NCI-H460 (cell line): ENCODE measurements at regions not wholly inside any gene's neighbourhood (a gene's known extent, or its start where the extent isn't known, plus 50 kb on each side); places are given as distances from the start of the nearest gene placed in this dataset.

Source experiments
- DNase-seq: peaks from one replicate; pipeline ENCODE4 v3.0.0-alpha.2; 2016; ENCODE audit warnings: low read depth; ENCODE audit errors: extremely low read depth

- no peak for DNase-seq
Observed at GRCh38 chr4:3715855-3716630, 50.1 kb upstream of the ADRA2C start.

GRCh38 chr4:3715061-3715854, 50.9 kb upstream of the ADRA2C start:
- no peak for DNase-seq

GRCh38 chr4:3714642-3715001, 51.6 kb upstream of the ADRA2C start:
- DNase-seq = no peak

GRCh38 chr4:3713817-3714641, 52.2 kb upstream of the ADRA2C start:
- no peak for DNase-seq

GRCh38 chr4:3713346-3713745, 52.8 kb upstream of the ADRA2C start:
- no peak for DNase-seq

- DNase-seq = no peak
Observed at GRCh38 chr4:3712936-3713335, 53.2 kb upstream of the ADRA2C start.

GRCh38 chr4:3712112-3712805, 53.9 kb upstream of the ADRA2C start:
- no peak for DNase-seq

- DNase-seq = no peak
Observed at GRCh38 chr4:3711183-3712111, 54.7 kb upstream of the ADRA2C start.

GRCh38 chr4:3710451-3711182, 55.6 kb upstream of the ADRA2C start:
- no peak for DNase-seq

- DNase-seq = no peak
Observed at GRCh38 chr4:3709846-3710441, 56.2 kb upstream of the ADRA2C start.

- no peak for DNase-seq
Observed at GRCh38 chr4:3709061-3709845, 56.9 kb upstream of the ADRA2C start.

- DNase-seq = no peak
Observed at GRCh38 chr4:3708611-3709010, 57.6 kb upstream of the ADRA2C start.

GRCh38 chr4:3708103-3708510, 58.1 kb upstream of the ADRA2C start:
- DNase-seq = no peak

- no peak for DNase-seq
Observed at GRCh38 chr4:3707423-3708102, 58.6 kb upstream of the ADRA2C start.

GRCh38 chr4:3706565-3707422, 59.4 kb upstream of the ADRA2C start:
- DNase-seq = no peak

- DNase-seq = no peak
Observed at GRCh38 chr4:3706111-3706511, 60.1 kb upstream of the ADRA2C start.
